ENCODE measurements at regions not wholly inside any gene's neighbourhood (a gene's known extent, or its start where the extent isn't known, plus 50 kb on each side); places are given as distances from the start of the nearest gene placed in this dataset.
"Not testable (repeated sequence)": the region's sequence is repeated elsewhere in the genome, so short reads cannot be mapped to it uniquely, and the experiment has no call there.

- DNase-seq (ENCODE audit: low spot score), result no peak
Measured at GRCh38 chr9:21598749-21599148, 116.6 kb upstream of the IFNE start.

DNA sequence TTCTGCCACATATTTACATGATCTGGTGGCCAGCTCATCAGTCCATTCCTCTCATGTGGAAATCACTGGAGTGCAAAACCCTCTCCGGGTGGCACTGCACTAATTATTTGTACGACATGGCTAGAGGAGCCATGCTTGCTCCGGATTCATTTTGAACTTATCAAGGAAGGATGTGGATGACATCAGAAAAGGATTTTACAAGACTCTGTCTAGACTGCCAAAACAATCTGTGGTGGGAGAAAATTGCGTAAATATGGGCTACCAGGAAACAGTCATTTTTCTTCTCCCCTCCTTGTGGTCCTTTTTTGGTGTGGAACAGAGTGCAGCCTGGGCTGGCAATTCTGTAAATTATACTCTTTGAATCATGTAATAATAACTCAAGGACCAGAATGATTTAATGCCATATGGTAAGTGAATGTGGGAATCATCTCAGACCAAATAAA lies 123.4 kb upstream of the IFNE start:
- DNase-seq (ENCODE audit: low spot score), result no peak

- no peak for DNase-seq (ENCODE audit: low spot score)
Measured at GRCh38 chr9:21607576-21607975, 125.5 kb upstream of the IFNE start.

DNA sequence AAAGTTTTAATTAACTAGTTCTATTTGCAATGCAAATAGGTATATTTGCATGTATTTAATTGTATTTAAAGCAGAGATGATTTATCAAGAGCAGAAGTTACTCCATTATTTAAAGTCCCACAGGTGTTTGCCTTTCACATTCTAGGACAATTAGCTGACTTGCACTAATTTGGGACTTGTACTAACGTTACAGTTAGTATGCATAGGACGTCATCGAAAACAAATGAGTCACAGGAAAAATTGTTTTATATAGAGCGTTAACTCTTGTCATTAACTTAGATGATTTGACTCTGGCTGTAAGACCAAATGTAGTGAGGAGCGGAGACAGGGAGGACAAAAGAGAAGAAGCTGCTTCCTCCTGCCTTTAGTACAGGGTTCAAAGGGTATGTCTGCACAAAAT lies 126.1 kb upstream of the IFNE start:
- DNase-seq (ENCODE audit: low spot score), result no peak

DNA sequence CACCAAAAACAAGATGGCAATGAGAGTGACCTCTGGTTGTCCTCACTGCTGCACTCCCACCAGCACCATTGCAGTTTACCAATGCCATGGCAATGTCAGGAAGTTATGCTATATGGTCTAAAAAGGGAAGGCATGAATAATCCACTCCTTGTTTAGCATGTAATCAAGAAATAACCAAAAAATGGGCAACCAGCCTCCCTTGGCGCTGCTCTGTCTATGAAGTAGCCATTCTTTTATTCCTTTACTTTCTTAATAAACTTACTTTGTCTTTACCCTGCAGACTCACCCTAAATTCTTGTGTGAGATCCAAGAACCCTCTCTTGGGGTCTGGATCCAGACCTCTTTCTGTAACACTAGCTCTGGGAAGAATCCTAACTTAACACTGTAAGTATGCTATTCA lies 127.4 kb upstream of the IFNE start:
- no peak for DNase-seq (ENCODE audit: low spot score)

- no peak for DNase-seq (ENCODE audit: low spot score)
Measured at GRCh38 chr9:21611891-21612290, 129.8 kb upstream of the IFNE start.

DNA sequence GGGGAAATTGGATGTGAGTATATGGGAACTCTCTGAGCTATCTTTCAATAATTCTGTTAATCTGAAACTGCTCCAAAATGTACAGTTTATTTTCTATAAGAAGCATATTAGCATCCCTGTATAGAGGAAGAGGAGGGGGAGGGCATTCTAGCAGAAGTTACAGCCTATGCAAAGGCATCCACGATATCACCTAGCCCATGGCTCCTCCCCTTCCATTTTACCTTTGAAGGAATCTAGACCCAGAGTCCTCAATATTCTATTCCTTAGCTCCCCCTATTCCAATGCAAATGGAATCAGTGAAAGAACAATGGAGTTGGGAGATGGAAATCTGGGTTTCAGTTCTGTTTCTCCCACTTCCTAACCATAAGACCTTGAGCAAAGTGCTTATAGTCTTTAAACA lies 132.9 kb upstream of the IFNE start:
- DNase-seq (ENCODE audit: low spot score), result no peak

DNA sequence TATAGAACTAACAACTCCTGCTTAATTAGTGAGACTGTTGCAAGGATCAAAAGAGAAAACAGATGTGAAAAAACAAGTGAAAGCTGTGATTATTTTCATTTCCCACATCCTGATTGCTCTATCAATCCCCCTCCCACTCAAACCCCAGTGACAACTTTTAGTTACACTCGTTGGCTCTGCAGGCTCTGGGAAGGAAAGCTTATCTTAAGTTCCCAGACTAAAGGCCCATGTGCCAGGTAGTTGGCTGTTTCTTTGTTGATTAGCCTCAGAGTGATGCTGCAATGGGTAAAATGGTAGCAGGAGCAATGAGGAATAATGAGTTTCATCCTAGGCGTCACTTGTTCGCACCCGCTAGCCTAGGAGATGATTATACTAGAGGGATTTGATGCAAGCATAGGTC lies 133.3 kb upstream of the IFNE start:
- DNase-seq (ENCODE audit: low spot score), result no peak

DNA sequence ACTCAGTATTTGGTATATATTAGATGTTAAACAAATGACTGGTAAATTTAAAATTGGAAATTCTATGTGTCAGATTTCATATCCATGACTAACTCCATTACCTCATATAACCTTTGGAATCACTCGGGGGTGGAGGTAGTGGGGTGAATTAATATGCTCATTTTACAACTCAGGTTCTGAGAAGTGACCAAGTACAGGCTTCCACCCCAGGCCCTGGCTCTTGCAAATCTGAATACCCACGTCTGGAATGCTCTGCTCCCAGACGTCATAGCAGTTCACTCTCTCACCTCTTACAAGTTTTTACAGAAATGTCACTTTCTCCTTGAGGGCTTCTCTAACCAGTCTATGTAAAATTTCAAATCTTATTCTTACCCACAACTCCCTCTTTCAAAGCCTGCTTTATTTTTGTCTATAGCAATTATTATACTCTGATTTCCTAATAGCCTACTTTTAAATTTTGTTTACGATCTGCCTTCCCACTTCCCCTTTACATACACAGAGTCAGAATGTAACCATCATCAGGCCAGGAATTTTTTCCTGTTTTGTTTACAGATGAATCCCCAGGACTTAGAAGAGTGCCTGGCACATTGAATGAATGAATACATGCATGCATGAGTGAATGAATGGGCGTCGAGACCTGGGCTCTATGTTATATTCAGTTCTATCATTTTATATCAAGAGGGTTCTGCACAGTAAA lies 134.1 kb upstream of the IFNE start:
- no peak for DNase-seq (ENCODE audit: low spot score)

- no peak for DNase-seq (ENCODE audit: low spot score)
Measured at GRCh38 chr9:21624675-21625644, 142.8 kb upstream of the IFNE start.

DNA sequence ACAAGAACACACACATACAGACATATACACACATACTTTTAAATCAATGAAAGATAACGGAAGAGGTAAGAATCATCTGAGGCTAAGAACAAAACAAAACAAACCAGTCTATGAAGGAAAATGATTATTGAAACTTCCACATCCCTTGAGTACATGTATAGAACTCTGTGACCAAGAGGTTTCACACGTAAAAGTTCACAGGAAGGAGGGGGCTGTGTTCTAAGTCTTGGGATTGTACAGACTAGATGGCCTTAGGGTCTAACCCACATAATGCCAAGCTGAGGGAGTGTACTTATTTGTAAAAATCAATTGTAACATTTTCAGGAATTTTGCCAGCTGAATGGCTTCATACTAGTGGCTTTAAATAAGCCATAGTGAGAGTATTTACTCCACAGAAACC lies 144.4 kb upstream of the IFNE start:
- no peak for DNase-seq (ENCODE audit: low spot score)

GRCh38 chr9:21628954-21629353 lies 146.8 kb upstream of the IFNE start:
- not testable (repeated sequence) for DNase-seq (ENCODE audit: low spot score)

- no peak for DNase-seq (ENCODE audit: low spot score)
Measured at GRCh38 chr9:21634951-21635350, 152.8 kb upstream of the IFNE start.

DNA sequence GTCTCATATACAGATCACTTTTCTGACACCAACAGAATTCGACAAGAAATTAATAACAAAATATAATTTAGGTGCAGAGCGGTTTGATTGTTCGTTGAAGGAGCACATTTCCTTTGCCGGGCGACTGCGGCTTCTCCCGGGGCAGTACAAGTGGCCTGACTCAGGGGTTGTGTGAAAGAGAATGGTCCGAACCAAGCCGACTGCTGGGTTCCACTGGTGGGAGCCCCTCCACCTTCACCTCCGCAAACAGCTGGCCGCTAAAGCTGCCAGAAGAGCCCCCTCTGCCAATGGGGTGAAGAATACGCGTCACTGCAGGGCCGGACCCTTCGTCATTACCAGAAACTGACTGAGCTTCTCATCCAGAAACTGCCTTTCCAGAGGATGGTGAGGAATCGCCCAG lies 156.0 kb upstream of the IFNE start:
- DNase-seq (ENCODE audit: low spot score), result no peak

DNA sequence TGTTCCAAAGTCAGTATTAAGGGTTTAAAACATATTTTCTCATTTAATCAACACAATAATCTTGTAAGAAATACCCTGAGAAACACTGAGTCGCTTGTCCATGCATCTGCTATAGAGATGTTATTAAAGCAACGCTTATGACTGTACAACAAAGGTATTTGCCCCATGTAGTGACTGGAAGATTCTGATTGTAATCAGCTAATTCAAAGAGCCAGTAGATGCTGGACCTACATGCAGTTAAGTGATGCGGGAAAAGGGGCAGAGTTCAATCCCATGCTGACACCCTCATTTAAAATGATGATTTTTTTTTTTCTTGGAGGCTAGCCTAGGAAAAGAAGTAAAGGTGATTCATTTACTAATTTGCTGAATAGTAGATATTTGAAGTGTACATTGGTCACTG lies 149.3 kb upstream of the MTAP start:
- DNase-seq (ENCODE audit: low spot score), result no peak

DNA sequence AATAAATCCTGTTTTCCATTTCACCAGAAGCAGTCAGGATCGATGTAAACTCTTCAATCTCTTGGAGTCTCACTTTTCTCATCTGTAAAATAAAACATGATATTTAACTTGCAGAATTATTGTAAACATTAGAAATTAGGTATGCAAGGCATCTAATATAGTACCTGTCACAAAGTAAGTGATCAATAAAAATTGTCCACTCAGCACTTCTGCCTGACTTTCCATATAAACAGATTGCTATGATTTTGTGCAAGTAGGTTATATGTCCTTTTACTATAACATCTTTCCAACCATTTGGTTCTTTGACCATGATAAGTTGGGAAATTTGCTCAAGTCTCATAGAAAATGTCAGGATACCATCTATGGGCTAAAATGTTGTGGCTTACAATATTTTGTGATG lies 148.8 kb upstream of the MTAP start:
- no peak for DNase-seq (ENCODE audit: low spot score)

DNA sequence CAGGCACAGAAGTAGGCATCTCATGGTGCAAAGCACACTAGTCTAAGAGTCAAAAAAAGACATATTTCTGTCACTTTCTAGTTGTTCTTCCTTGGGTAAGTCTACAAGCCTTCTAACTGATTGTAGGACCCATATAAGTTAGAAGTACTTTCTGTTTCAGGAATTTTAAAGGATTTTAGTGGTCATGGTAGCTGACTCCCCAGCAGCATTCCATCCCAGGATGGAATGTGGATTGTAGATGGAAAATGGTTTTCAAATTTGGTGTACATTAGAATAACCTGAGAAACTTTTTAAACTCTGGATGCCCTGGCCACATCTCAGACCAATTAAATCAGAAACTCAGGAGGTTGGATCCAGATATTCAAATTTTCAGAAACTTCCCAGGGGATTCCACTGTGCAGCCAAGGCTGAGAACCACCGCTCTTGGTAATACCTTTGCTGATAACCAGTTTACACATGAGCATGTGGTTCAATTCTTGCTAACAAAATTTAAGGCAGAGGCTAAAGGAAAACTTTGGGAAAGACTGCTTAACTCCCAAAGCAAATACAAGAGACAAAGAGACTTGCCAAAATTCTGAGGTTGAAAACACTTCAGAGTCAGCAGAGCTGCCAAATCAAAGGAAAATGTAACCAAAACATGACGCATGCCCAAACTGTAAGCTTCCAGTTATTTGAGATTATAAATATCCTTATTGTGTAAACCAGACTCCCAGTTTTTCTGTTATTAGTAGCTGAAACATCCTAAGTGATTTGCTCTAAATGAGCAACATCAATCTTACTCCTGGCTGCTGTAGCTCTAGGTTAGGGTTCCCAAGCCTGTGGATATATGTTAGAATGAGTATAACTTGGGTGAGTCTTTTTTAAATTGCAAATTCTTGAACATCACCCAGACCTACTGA lies 145.4 kb upstream of the MTAP start:
- no peak for DNase-seq (ENCODE audit: low spot score)

DNA sequence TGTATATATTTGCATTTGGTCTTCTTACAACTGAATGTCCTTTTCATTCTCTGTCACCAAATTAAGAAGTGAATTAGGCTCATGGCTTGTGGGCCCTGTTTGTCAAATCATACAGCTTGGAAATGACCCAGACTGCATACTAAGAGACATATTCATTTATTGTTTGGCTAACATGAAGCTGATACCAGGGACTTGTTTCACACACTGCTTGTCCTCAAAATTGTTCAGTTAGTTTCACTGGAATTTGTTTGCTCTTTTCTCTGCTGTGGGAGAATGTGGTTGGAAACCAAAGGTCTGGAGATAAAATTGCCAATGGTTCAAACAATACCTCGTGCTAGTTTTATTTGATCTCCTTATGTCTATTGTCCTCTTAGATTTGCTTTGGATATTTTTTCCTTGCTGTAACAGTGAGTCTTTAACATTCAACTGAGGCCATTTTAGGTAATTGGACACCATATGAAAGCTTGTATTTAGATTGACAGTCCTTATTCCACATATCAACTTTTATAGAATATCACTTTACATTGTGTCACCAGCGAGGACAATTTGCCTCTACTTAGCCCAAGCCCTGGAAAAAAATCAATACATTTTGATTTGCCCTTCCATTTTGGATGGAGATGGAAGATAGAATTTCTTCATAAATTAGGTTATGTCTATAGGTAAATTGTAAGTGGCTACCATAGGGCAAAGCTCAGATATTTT lies 144.3 kb upstream of the MTAP start:
- DNase-seq (ENCODE audit: low spot score), result no peak

GRCh38 chr9:21660976-21661375 lies 141.5 kb upstream of the MTAP start:
- no peak for DNase-seq (ENCODE audit: low spot score)

DNA sequence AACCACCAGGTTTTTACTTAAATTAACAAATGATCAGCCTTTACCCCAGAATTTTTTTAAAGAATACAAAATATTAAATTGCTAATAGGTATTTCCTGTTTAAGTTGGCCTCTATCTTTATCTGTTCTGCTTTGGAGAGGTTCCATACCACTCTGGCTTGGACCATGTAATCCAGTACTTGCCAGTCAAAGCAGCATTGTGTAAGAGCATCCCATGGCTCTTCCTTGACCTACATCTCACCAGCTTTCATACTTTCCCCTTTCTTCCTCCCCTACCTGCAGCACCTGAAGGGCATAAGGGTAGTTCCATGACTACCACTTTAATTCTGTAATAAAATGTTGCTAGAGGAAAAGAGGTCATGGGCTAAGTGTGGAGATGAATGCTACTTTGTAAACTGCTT lies 140.8 kb upstream of the MTAP start:
- no peak for DNase-seq (ENCODE audit: low spot score)

GRCh38 chr9:21668516-21668915 lies 133.9 kb upstream of the MTAP start:
- DNase-seq (ENCODE audit: low spot score), result no peak

- no peak for DNase-seq (ENCODE audit: low spot score)
Measured at GRCh38 chr9:21669701-21670100, 132.7 kb upstream of the MTAP start.

Measured in ecto neural progenitor cell (in vitro differentiated cells).